HEK293T (cell line): ENCODE measurements at regions not wholly inside any gene's neighbourhood (a gene's known extent, or its start where the extent isn't known, plus 50 kb on each side); places are given as distances from the start of the nearest gene placed in this dataset.
"Not testable (repeated sequence)": the region's sequence is repeated elsewhere in the genome, so short reads cannot be mapped to it uniquely, and the experiment has no call there.

ENCODE experiments used
- CTCF ChIA-PET: fragments of 350-600 bp; formaldehyde crosslinking; extraction: SDS; loops from one replicate; lab custom pipeline; 2021; ENCODE audit warnings: antibody characterized with exemption, inconsistent platforms; lab: Yijun Ruan, JAX
- POLR2A ChIA-PET: fragments of 350-600 bp; formaldehyde crosslinking; extraction: SDS; loops from one replicate; lab custom pipeline; 2020; ENCODE audit warnings: antibody characterized with exemption, inconsistent platforms; lab: Yijun Ruan, JAX
- DNase-seq: peaks from one replicate; pipeline ENCODE4 v3.0.0; 2012; ENCODE audit warnings: mixed read lengths; ENCODE audit errors: extremely low spot score
- ARNT ChIP-seq: fragments of 450-650 bp; IDR thresholded peaks from 2 replicates; pipeline ENCODE4 v1.6.1; 2017; ENCODE audit warnings: mild to moderate bottlenecking
- BHLHE40 ChIP-seq: fragments of 450-650 bp; IDR thresholded peaks from 2 replicates; pipeline ENCODE4 v1.6.1; 2016; ENCODE audit warnings: mild to moderate bottlenecking, moderate library complexity, borderline replicate concordance
- CTBP1 ChIP-seq: fragments of 450-650 bp; IDR thresholded peaks from 2 replicates; pipeline ENCODE4 v1.6.1; 2016; ENCODE audit warnings: borderline replicate concordance
- ELF4 ChIP-seq: fragments of 450-650 bp; IDR thresholded peaks from 2 replicates; pipeline ENCODE4 v1.6.1; 2017; ENCODE audit warnings: antibody characterized with exemption
- FOXA1 ChIP-seq: fragments of 450-650 bp; IDR thresholded peaks from 2 replicates; pipeline ENCODE4 v1.6.1; 2016; ENCODE audit warnings: mild to moderate bottlenecking
- FOXK2 ChIP-seq: fragments of 450-650 bp; IDR thresholded peaks from 2 replicates; pipeline ENCODE4 v1.6.1; 2016; ENCODE audit warnings: mild to moderate bottlenecking
- FOXM1 ChIP-seq: fragments of 450-650 bp; IDR thresholded peaks from 2 replicates; pipeline ENCODE4 v1.6.1; 2017; ENCODE audit warnings: mild to moderate bottlenecking, borderline replicate concordance
- HDGF ChIP-seq: fragments of 450-650 bp; IDR thresholded peaks from 2 replicates; pipeline ENCODE4 v1.6.1; 2017; ENCODE audit warnings: antibody characterized with exemption, borderline replicate concordance
- L3MBTL2 ChIP-seq: fragments of 450-650 bp; conservative IDR thresholded peaks from 2 replicates; pipeline ENCODE4 v1.6.1; 2016; ENCODE audit warnings: mild to moderate bottlenecking
- LEF1 ChIP-seq: fragments of 450-650 bp; IDR thresholded peaks from 2 replicates; pipeline ENCODE4 v1.6.1; 2017; ENCODE audit warnings: mild to moderate bottlenecking, borderline replicate concordance
- NFRKB ChIP-seq: fragments of 450-650 bp; IDR thresholded peaks from 2 replicates; pipeline ENCODE4 v1.6.1; 2016; ENCODE audit warnings: mild to moderate bottlenecking, moderate library complexity
- SP1 ChIP-seq: fragments of 450-650 bp; IDR thresholded peaks from 2 replicates; pipeline ENCODE4 v1.6.1; 2017
- SUZ12 ChIP-seq: fragments of 450-650 bp; IDR thresholded peaks from 2 replicates; pipeline ENCODE4 v1.6.1; 2016; ENCODE audit warnings: mild to moderate bottlenecking
- TARDBP ChIP-seq: fragments of 450-650 bp; IDR thresholded peaks from 2 replicates; pipeline ENCODE4 v1.6.1; 2016
- ZNF384 ChIP-seq: fragments of 450-650 bp; IDR thresholded peaks from 2 replicates; pipeline ENCODE4 v1.6.1; 2016
- TF ChIP-seq, protein P1 (sequence below): fragments of 450-650 bp; IDR thresholded peaks from 2 replicates; pipeline ENCODE4 v1.6.1; 2016

DNA sequence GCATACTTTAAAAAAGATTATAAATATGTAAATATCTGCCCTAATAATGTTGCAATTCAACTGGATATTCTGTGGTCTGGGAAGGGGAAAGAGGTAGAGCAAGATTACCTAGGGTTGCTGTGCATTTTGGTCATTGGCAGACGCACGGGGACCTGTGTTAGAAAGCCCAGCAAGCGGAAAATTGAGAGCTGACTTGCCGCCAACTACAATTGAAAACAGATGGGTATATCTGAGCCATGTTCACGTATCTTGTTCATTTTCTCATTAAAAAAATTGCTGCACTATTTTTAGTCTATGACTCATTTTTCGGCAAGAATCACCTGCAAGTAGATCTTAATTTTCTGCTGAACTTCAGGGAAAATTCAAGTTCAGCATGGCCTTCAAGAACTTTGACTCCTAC lies 308.5 kb upstream of the TMTC4 start:
- ChIA-PET CTCF (no interaction called here), POLR2A (no interaction called here)
- no peak for DNase-seq

DNA sequence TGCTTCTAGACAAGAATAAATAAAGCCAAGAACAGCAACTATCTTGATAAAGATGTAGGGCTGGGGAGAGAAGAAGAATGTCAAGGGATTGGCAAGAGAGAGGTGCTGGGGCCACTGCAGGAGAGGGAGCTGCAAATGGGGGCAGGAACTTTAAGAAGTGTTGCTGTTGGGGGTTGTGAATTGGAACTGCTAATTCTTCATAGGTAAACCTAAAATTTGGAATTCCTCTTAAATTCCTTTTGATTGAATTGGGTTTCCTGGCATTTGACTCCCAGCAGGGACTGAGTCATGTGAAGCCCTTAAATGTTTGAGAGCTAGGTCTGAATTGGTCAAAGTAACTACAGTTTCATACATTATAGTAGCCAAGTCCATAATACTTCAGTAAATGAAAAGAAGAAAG lies 305.6 kb upstream of the TMTC4 start:
- DNase-seq = no peak
- TF ChIP-seq, protein P1, sequence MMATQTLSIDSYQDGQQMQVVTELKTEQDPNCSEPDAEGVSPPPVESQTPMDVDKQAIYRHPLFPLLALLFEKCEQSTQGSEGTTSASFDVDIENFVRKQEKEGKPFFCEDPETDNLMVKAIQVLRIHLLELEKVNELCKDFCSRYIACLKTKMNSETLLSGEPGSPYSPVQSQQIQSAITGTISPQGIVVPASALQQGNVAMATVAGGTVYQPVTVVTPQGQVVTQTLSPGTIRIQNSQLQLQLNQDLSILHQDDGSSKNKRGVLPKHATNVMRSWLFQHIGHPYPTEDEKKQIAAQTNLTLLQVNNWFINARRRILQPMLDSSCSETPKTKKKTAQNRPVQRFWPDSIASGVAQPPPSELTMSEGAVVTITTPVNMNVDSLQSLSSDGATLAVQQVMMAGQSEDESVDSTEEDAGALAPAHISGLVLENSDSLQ = no peak
- TF ChIP-seq L3MBTL2 (no peak), CTBP1 (no peak), NFRKB (no peak), ELF4 (no peak), LEF1 (no peak), SUZ12 (no peak), ZNF384 (no peak), FOXK2 (no peak), SP1 (no peak), BHLHE40 (no peak), FOXA1 (no peak)
- CTCF ChIA-PET = no interaction called here
- POLR2A ChIA-PET = no interaction called here

More for the DNA sequence above, 308.5 kb upstream of the TMTC4 start:
- TF ChIP-seq TARDBP (no peak), ARNT (no peak), SUZ12 (no peak), CTBP1 (no peak), LEF1 (no peak), ZNF384 (no peak), FOXA1 (no peak), FOXK2 (no peak), FOXM1 (no peak)
- TF ChIP-seq, protein P1 = no peak

DNA sequence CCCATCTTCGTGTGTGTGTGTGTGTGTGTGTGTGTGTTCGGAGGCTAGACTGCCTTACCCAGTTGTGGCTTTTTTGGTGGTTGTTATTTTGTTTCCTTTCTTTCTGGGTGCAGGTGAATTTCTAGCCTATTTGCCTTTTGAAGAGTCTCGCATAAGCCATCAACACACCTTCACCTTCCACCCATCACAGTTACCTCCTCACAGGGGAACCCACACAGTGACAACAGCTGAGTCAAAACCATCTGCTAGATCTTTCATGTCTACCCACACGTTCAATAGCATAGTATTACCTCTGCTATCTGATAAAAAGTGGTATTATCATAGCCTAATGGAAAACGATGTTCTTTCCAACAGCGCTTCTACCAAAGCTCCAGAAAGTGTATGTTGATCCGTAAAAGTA lies 303.2 kb upstream of the TMTC4 start:
- ChIA-PET POLR2A (no interaction called here), CTCF (no interaction called here)
- DNase-seq = no peak
- TF ChIP-seq ARNT (no peak), BHLHE40 (no peak), SUZ12 (no peak), ELF4 (no peak), NFRKB (no peak), SP1 (no peak), ZNF384 (no peak), FOXA1 (no peak), LEF1 (no peak), L3MBTL2 (no peak)

DNA sequence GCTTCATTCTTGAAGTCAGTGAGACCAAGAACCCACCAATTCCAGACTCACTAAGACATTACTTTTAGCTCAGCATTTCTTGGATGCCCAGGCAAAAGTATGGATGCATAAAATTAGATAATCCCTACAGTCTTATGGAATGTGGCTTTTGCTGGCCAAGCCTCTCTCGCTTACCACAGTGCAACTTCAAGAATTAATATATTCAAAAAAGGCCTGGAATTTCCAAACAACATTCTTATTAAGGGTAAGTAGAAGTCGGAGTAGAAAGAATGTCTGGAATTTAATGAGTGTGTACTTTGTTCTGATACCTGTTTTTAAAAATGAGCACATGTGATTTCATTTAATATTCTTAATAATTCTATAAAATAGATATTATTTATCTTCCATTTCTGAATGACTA lies 302.4 kb upstream of the TMTC4 start:
- CTCF ChIA-PET = no interaction called here
- DNase-seq = no peak
- TF ChIP-seq HDGF = no peak
- no peak for TF ChIP-seq SUZ12
- no peak for TF ChIP-seq FOXM1
- TF ChIP-seq BHLHE40 = no peak
- no peak for TF ChIP-seq NFRKB
- no peak for TF ChIP-seq TARDBP
- no peak for TF ChIP-seq SP1
- no peak for TF ChIP-seq ZNF384
- no peak for TF ChIP-seq ELF4
- TF ChIP-seq, protein P1 = no peak
- no peak for TF ChIP-seq LEF1
- no peak for TF ChIP-seq L3MBTL2
- no peak for TF ChIP-seq FOXK2
- no peak for TF ChIP-seq FOXA1
- no peak for TF ChIP-seq ARNT
- TF ChIP-seq CTBP1 = no peak
- POLR2A ChIA-PET = no interaction called here

DNA sequence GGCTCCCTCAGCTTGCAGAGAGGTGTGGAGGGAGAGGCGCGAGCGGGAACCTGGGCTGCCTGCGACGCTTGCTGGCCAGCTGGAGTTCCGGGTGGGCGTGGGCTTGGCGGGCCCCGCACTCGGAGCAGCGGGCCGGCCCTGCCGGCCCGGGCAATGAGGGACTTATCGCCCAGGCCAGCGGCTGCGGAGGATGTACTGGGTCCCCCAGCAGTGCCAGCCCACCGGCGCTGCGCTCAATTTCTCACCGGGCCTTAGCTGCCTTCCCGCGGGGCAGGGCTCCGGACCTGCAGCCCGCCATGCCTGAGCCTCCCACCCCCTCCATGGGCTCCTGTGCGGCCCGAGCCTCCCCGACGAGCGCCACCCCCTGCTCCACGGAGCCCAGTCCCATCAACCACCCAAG lies 301.1 kb upstream of the TMTC4 start:
- CTCF ChIA-PET, POLR2A ChIA-PET, DNase-seq: not testable (repeated sequence)

DNA sequence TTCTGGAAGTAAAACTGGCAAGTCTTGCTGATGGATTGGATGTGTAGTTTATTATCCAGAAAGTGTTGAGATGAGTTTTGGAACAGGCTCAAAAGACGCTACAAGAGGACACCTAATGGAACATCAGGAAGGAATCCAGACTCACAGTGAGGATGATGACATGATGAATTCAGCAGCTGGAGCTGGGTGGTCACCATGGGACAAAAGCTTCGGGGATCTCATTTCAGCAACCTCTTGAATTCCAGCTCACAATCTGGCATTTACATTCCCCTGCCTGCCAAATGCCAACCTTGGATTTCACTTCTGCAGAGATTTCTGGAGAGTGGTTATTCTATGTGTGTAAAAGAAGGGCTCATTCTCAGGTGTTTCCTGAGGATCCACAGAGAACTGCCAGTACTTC lies 288.0 kb upstream of the TMTC4 start:
- DNase-seq = no peak
- POLR2A ChIA-PET = no interaction called here
- TF ChIP-seq, protein P1 = no peak
- no peak for TF ChIP-seq FOXK2
- no peak for TF ChIP-seq FOXM1
- no peak for TF ChIP-seq L3MBTL2
- TF ChIP-seq HDGF = no peak
- CTCF ChIA-PET = no interaction called here
